ENCODE measurements at regions not wholly inside any gene's neighbourhood (a gene's known extent, or its start where the extent isn't known, plus 50 kb on each side); places are given as distances from the start of the nearest gene placed in this dataset.

- DNase-seq: no peak
Measured at GRCh38 chr14:100638211-100638855, 51.1 kb upstream of the BEGAIN start.

- DNase-seq: no peak
Measured at GRCh38 chr14:100639280-100639679, 52.1 kb upstream of the BEGAIN start.

GRCh38 chr14:100640471-100641273, 53.5 kb upstream of the BEGAIN start:
- DNase-seq: no peak

GRCh38 chr14:100641274-100641860, 54.1 kb upstream of the BEGAIN start:
- DNase-seq: no peak

GRCh38 chr14:100643426-100643825, 56.2 kb upstream of the BEGAIN start:
- DNase-seq: no peak

- DNase-seq: no peak
Measured at GRCh38 chr14:100644383-100644782, 57.2 kb upstream of the BEGAIN start.

- DNase-seq: no peak
Measured at GRCh38 chr14:100644784-100645183, 57.6 kb upstream of the BEGAIN start.

GRCh38 chr14:100645196-100645981, 58.2 kb upstream of the BEGAIN start:
- DNase-seq: peak; percentile 93 to 97 (median 97)

GRCh38 chr14:100645982-100646314, 58.7 kb upstream of the BEGAIN start:
- no peak for DNase-seq

GRCh38 chr14:100648474-100649172, 61.4 kb upstream of the BEGAIN start:
- no peak for DNase-seq

GRCh38 chr14:100649173-100649519, 61.9 kb upstream of the BEGAIN start:
- no peak for DNase-seq

GRCh38 chr14:100651999-100652508, 64.8 kb upstream of the BEGAIN start:
- DNase-seq: no peak

GRCh38 chr14:100652744-100653143, 65.5 kb upstream of the BEGAIN start:
- DNase-seq: no peak

GRCh38 chr14:100653409-100653808, 66.2 kb upstream of the BEGAIN start:
- peak; percentile 56 to 74 (median 68) for DNase-seq

GRCh38 chr14:100654025-100654813, 67.0 kb upstream of the BEGAIN start:
- no peak for DNase-seq

GRCh38 chr14:100654814-100655740, 67.9 kb upstream of the BEGAIN start:
- DNase-seq: peak; percentile 42 to 68 (median 42)

- DNase-seq: no peak
Measured at GRCh38 chr14:100655741-100656085, 68.5 kb upstream of the BEGAIN start.

GRCh38 chr14:100656996-100657395, 69.7 kb upstream of the DLK1 start:
- no peak for DNase-seq

GRCh38 chr14:100657780-100658179, 68.9 kb upstream of the DLK1 start:
- DNase-seq: no peak

- no peak for DNase-seq
Measured at GRCh38 chr14:100658181-100658886, 68.4 kb upstream of the DLK1 start.

Data from suppressor macrophage treated with lipopolysaccharide for 1 hour (primary cell).